ENCODE measurements at regions not wholly inside any gene's neighbourhood (a gene's known extent, or its start where the extent isn't known, plus 50 kb on each side); places are given as distances from the start of the nearest gene placed in this dataset.

- H3K9ac ChIP-seq (ENCODE audit: low read depth in 2 of 2, low read length in 2 of 2): no peak overlapping the region
- no peak for DNase-seq
- H3K27me3 ChIP-seq: no peaks in the 10 kb centered on the region
- no peak overlapping the region for H3K27ac ChIP-seq
- intact Hi-C loops (cut with DNase I): no loop called here
- no peaks in the 10 kb centered on the region for H3K9me3 ChIP-seq
- no peaks in the 10 kb centered on the region for H3K4me1 ChIP-seq
- no peak overlapping the region for H3K4me3 ChIP-seq
- TF ChIP-seq CTCF (IDR thresholded peaks at IDR 0.05): no peak
- no peaks in the 10 kb centered on the region for H3K36me3 ChIP-seq
These were observed 436.8 kb upstream of the MYT1L start for GRCh38 chr2:2767837-2768236.

DNA sequence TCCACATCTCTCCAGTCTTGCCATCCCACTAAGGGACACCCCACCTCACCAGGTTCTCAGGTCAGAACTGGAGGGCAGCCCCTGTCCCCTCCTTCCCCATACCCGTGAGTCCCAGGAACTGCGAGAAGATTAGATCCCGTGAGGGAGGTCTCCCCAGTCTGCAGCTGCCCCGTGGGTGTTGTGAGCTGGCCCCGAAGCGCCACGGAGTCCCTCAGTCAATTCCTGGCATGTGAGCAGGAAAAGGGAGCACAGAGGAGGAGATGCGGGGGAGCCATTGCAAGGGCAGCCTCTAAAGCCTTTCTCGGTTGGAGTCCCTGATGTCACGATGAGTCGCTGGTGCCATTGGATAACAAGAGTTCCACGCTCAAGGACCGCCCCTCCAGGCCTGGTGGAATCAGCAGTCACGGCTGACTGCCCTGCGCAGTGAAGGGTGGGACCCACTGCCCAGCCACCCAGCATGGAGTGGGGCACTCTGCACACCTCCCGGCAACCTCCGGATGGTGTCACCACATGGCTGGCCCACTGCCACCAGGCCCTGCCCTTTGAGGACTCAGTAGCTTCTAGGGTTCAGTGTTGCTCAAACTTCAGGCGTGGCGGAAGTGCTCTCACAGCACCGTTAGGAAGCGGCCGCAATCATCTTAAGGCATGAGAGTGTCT, 434.9 kb upstream of the MYT1L start:
- intact Hi-C loops (cut with DNase I): no loop called here
- Histone ChIP-seq H3K4me1 (no peaks in the 10 kb centered on the region), H3K27me3 (no peaks in the 10 kb centered on the region), H3K4me3 (no peak overlapping the region), H3K9me3 (no peaks in the 10 kb centered on the region), H3K27ac (no peak overlapping the region), H3K9ac (ENCODE audit: low read depth in 2 of 2, low read length in 2 of 2) (no peak overlapping the region), H3K36me3 (no peaks in the 10 kb centered on the region)
- no peak for DNase-seq
- TF ChIP-seq CTCF (IDR thresholded peaks at IDR 0.05): no peak

GRCh38 chr2:2765176-2765800, 434.2 kb upstream of the MYT1L start:
- intact Hi-C loops (cut with DNase I): no loop called here
- DNase-seq: no peak
- Histone ChIP-seq H3K9me3 (no peaks in the 10 kb centered on the region), H3K4me1 (no peaks in the 10 kb centered on the region), H3K36me3 (no peaks in the 10 kb centered on the region), H3K27ac (no peak overlapping the region), H3K4me3 (no peak overlapping the region), H3K27me3 (no peaks in the 10 kb centered on the region), H3K9ac (ENCODE audit: low read depth in 2 of 2, low read length in 2 of 2) (no peak overlapping the region)
- no peak for TF ChIP-seq CTCF (IDR thresholded peaks at IDR 0.05)

GRCh38 chr2:2764739-2765138, 433.7 kb upstream of the MYT1L start:
- Histone ChIP-seq H3K27me3 (no peaks in the 10 kb centered on the region), H3K9ac (ENCODE audit: low read depth in 2 of 2, low read length in 2 of 2) (no peak overlapping the region), H3K27ac (no peak overlapping the region), H3K36me3 (no peaks in the 10 kb centered on the region), H3K4me3 (no peak overlapping the region), H3K9me3 (no peaks in the 10 kb centered on the region), H3K4me1 (no peaks in the 10 kb centered on the region)
- no peak for TF ChIP-seq CTCF (IDR thresholded peaks at IDR 0.05)
- intact Hi-C loops (cut with DNase I): no loop called here
- no peak for DNase-seq

- Histone ChIP-seq H3K27me3 (no peaks in the 10 kb centered on the region), H3K9ac (ENCODE audit: low read depth in 2 of 2, low read length in 2 of 2) (no peak overlapping the region), H3K4me1 (no peaks in the 10 kb centered on the region), H3K27ac (no peak overlapping the region), H3K36me3 (no peaks in the 10 kb centered on the region), H3K4me3 (no peak overlapping the region), H3K9me3 (no peaks in the 10 kb centered on the region)
- no peak for DNase-seq
- intact Hi-C loops (cut with DNase I): no loop called here
- no peak for TF ChIP-seq CTCF (IDR thresholded peaks at IDR 0.05)
These were observed 432.9 kb upstream of the MYT1L start for GRCh38 chr2:2764001-2764355.

All from colonic mucosa (tissue), 4 donors.